Uterus (tissue), 2 donors: ENCODE measurements at regions not wholly inside any gene's neighbourhood (a gene's known extent, or its start where the extent isn't known, plus 50 kb on each side); places are given as distances from the start of the nearest gene placed in this dataset.

Source experiments
- CTCF ChIP-seq, 4 experiments: fragments of 200-600 bp in 2 of 4; fragments of 450-650 bp in 2 of 4; sonication (generic) in 2 of 4; IDR thresholded peaks; one replicate each; pipeline ENCODE4 v1.5.1; 2016 to 2019; ENCODE audit warnings: antibody characterized with exemption in 4 of 4, mild to moderate bottlenecking in 2 of 4, moderate library complexity in 1 of 4
- POLR2A ChIP-seq, 2 donors: fragments of 450-650 bp; IDR thresholded peaks; one replicate each; pipeline ENCODE4 v1.6.1; 2016; ENCODE audit warnings: antibody characterized with exemption in 2 of 2, mild to moderate bottlenecking in 1 of 2, moderate library complexity in 1 of 2

- no peak for TF ChIP-seq CTCF (IDR thresholded peaks at IDR 0.05)
- TF ChIP-seq POLR2A (IDR thresholded peaks at IDR 0.05), result no peak
Measured at GRCh38 chr14:59046746-59047145, 141.7 kb upstream of the DAAM1 start.
